NCI-H82 treated with DMSO at 0.1 percent for 48 hours (cell line): ENCODE measurements at regions not wholly inside any gene's neighbourhood (a gene's known extent, or its start where the extent isn't known, plus 50 kb on each side); places are given as distances from the start of the nearest gene placed in this dataset.

Experiments used
- DNase-seq: peaks from one replicate; lab custom pipeline; 2025; ENCODE audit not compliant: unreplicated experiment; lab: John Stamatoyannopoulos, UW

DNA sequence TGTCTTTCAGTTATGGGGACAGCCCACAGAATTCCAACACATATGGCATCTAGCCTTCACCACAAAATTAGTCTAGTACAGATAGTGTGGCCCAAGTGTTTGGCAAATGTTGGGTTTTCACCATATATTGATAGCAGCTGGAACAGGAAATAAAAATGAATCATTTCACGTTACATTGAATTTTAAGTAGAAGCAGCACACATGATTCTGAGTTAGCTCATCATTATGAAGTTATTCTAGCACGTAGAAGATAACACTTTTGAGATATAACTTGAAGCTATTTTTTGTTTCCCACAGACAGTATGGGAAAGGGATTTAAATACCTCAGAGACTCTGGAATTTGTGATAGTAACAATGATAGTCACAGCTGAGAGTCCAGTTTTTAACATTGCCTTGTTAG is 118.7 kb downstream of the FAT4 start:
- no peak for DNase-seq

DNA sequence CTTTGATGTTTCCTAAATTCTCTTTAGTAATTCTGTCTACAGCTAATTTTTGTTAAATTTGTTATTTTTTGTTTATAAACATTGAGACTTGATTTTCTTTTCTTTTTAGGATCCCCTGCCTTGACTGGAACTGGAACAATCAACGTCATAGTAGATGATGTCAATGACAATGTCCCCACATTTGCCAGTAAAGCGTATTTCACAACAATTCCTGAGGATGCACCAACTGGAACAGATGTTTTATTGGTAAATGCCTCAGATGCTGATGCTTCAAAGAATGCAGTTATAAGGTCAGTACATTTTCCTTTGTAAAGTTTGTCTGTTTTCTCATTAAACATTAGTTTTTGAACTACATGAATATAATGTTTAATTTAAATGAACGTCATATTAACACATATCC is 119.4 kb downstream of the FAT4 start:
- no peak for DNase-seq

DNA sequence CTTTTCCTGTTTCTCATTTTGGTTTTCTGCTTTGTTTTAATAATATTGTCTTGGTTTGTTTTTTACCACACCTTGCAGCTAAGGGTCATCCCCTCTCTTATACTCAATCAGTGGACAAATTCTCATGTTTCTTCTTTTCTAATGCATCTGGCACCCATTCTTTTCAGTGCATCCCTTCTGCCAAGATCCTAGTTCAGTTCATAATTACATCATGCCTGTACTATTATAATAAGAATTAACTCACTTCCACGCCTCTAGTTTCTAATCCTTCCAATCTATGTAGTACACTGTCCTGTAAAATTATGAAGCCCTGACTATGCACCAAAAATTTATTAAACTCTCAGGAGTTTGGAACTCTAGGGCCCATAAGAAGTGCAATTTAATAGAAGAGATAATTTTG is 126.1 kb downstream of the FAT4 start:
- no peak for DNase-seq

DNA sequence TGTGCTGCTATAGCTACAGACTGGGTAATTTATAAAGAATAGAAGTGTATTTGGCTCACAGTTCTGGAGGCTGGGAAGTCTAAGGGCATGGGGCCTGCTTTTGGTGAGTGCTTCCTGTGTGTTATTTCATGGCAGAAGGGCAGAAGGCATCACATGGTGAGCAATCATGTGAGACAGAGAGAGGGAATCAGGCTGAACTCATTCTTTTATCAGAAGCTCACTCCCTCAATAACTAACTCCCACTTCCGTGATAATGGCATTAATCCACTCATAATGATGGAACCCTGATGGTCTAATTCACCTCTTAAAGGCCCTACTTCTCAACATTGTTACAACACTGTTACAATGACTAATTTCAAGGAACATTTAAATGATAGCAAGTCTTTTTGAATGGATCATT is 129.4 kb downstream of the FAT4 start:
- no peak for DNase-seq

DNA sequence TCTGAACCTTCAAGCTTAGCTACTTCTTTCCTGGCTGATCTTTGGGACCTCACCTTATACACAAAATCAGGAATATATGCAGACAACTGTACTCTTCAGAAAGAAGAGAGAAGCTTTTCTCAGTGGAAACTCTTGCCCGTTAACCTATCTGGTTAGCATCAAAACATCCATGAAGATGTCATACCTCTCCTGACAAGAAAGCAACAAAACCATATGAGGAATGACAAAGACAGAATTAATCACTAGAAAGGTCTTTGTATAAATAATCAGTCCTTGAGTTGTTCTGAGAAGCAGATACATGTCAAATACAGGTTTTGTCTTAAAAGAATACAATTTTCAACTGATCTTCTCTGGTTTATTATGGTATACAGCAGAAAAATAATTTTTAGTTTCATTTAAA is 130.8 kb downstream of the FAT4 start:
- DNase-seq, result no peak

DNA sequence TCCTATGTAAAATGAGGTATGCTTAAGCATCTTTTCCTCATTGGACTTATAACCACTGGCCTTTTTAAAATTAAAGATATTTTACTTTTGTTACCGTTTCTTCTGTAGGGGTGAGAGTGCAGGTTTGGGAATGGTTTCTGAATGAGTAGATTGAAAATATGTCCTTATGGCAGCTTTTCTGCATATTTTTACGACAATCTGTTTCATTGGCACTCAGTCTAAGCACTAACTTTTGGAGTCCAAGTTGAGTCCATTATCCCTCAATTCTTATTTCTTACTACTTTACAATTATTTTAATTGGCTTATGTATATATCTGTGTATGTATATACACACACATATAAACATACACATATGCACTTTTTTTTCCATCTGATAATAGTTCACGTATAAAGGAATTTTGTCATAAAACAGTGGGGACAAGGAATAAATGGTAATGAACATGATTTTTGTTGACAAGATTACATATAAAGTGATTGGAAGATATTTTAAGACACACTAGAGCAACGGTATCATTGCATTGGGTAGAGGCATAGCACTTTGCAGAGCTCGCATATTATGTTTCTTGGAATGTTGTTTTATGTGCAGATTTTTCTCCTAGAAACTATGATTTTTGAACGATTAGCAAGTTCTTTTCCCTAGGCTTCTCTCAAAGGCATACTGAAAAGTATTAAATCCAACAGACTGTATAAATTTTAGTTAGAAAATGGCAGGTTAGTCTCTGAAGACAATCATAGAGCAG is 133.0 kb downstream of the FAT4 start:
- no peak for DNase-seq

DNA sequence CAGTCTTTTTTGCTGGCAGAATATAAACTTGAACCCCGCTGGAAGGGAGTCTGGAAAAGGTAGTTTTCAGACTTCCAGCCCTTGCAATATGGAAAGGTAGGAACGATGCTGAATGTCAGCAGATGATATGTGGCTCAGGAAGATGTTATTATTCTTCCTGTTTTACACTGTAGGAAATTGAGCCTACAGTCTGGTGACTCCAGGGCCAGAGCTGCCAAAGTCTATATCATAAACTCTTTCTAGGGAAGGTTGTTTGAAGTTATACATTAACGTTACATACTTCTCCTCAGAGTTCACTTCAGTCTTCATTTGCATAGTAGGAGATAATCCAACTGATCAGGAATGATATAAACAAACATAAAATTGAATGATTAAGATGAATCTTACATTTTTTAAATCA is 141.3 kb downstream of the FAT4 start:
- no peak for DNase-seq

DNA sequence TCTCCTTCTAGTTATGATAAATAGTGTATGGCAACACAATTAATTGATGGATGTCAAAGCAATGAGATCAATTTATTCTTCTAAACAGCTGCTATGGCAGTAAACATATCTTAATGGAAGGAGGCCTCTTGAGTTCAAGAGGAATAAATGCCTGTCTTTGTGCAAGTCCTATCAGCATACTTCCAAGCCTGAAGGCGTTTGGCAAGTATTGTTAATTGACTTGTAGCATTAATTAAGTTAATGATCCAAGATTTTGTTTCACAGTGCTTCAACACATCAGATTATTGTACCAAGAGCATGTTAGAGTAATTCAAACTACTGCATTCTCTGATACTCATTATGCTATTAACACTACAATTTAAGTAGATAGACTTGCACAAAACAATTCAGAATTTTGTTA is 144.8 kb downstream of the FAT4 start:
- DNase-seq, result no peak

DNA sequence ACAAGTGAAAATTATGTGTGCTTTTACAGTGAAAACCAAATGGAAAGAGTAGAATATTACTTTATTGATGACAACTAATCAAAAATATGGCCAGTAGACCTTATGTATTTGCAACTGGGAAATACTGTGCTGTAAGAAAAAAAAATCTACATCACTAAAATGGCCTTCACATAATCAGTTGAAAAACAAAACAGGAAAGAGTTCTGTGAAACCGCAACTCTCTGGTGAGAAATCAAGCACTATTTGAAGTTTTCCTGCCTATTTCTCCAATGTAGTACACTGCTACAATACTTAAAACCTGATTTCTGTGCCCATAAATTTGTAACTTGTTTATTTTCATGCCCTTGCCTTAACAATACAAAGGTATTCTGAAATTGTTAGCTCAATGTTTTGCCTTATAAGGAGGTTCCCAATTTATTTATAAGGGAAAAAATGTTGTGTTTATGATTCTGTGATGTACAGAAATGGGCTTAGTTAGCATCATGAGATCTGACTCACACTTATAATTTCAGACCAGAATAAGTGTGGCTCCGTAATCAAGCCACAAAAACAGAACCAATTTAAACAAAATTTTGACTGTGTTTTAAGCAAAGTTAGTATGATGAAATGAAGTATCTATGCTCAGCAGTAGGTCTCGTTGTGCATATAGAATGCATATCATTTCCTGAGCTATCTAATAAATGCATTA is 147.1 kb downstream of the FAT4 start:
- no peak for DNase-seq

DNA sequence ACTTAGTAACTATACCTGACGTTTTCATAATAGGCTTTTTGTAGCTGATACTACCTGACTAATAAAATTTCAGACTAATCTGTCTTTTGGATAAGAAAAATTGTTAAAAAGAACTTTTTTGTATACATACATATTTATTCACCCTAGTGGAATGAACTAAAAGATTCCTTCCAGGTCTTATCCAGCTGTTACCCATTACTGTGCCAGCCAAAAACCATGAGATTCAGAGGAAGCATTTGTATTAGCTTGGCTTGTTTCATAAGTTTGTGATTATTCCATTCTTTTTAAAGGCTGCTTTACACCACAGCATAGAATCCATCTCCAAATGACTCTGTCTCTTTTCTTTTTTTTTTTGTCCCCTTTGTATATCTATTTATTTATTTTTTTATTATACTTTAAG is 149.4 kb downstream of the FAT4 start:
- DNase-seq, result no peak

DNA sequence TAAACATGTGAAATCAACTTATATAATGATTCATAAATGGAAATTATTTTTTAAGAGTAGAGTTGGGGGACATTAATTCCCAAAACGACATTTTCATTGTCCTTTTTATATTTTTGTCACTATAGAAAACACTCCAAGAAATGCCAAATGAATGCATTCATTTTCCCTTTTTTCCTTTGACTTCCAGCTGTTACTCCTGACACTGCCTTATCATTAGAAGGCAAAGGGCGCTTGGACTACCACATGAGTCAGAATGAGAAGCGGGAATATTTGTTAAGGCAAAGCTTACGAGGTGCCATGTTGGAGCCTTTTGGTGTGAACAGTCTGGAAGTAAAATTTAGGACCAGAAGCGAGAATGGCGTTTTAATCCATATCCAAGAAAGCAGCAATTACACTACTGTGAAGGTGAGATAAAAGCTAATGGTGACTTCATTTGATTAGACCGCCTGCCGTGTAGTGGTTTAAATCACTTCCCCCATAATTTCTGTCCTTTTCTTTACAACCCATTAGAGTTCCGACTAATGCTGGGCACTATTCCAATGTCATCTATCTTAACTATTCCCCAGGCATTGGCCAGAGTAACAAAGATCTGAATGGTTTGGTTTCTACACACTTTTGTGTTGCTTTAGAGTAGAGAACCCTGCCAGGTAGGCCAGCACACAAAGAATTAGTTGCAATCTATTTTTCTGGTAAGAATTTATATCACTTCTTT is 166.7 kb downstream of the FAT4 start:
- DNase-seq, result no peak

DNA sequence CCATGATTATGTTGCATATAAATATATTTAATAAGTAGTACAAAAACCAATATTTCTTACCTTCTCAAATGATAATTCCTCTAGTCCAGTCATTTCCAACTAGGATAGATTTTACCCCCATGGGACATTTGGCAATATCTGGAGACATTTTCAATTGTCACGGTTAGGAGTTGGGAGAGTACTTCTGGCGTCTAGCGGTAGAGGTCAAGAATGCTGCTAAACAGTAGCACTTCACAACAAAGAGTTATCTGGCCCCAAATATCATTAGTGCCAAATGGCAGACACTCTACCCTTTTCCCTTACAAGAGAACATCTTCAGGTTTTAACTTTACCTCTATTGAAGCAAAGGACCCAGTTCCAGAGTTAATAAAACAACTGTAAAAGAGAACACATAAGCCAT is 168.1 kb downstream of the FAT4 start:
- DNase-seq, result no peak

DNA sequence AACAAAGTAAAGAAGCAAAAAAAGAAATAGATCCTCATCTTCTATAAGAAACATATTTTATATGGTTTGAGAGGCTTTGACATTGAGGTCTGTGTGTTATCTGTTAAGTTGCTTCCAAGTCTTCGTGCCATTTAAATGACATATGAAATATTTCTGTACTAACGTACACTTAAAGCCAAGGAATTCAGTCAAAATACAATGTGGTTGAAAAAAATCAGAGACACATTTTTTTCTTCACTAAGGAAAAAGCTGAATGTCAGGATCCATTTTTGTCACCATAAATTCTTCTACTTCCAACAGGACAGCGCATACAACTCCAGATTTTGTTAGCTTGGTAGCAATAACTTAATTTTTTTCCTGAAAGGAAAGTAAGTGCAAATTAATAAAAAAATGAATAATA is 168.5 kb downstream of the FAT4 start:
- DNase-seq, result no peak

DNA sequence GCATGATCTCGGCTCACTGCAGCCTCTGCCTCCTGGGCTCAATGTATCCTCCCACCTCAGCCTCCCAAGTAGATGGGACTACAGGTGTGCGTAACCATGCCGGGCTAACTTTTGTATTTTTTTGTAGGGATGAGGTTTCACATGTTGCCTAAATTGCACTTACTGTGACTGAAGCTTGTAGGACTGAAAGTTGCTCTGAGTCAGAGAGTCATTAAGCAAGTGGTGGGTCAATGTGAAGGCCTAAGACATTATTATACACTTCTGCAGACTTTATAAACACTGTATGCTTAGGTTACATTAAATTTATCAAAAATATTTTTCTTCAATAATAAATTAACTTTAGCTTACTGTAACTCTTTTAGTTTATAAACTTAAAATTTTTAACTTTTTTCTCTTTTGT is 170.2 kb downstream of the FAT4 start:
- DNase-seq, result no peak

DNA sequence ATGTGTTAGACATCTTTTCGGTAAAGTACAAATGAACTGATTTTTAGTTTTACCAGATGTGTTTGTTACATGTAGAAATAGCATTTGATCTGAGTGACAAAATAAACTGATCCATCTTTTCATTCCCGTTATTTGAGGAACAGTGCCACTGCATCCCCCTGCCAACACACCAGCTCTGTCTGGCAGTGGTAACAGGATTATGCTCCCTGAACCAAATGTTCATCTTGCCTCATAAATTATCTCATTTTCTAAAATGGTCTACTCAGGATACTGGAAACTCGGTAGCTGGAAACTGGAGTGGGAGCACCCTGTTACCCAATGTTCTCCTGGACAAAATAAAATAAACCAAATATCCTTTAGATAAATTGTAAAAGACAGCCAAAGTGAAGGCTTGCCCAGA is 171.6 kb downstream of the FAT4 start:
- DNase-seq, result peak; percentile 6

DNA sequence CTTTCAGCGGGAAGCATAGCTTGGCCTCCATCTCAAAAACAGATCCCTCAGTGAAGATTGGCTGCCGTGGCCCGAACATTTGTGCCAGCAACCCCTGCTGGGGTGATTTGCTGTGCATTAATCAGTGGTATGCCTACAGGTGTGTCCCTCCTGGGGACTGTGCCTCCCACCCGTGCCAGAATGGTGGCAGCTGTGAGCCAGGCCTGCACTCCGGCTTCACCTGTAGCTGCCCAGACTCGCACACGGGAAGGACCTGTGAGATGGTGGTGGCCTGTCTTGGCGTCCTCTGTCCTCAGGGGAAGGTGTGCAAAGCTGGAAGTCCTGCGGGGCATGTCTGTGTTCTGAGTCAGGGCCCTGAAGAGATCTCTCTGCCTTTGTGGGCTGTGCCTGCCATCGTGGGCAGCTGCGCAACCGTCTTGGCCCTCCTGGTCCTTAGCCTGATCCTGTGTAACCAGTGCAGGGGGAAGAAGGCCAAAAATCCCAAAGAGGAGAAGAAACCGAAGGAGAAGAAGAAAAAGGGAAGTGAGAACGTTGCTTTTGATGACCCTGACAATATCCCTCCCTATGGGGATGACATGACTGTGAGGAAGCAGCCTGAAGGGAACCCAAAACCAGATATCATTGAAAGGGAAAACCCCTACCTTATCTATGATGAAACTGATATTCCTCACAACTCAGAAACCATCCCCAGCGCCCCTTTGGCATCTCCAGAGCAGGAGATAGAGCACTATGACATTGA is 175.4 kb downstream of the FAT4 start:
- no peak for DNase-seq

DNA sequence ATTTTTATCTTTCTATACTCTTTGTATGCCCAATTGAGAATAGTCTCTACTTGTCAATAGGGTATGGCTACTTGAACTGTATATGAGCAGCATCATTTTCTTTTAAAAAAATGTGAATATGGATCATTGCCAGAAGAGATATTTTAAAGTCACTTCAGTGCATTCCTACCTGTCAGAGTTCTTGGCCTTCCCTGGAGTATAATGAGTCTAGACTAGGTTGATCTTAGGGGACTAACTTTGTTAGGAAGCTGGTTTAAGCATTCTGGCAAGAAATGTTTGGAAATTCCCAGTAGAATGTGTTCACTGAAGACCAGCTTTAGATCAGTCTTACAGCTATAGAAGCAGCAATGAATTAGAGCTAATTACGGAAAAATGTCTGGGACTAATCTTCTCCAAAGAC is 178.2 kb downstream of the FAT4 start:
- DNase-seq, result no peak

DNA sequence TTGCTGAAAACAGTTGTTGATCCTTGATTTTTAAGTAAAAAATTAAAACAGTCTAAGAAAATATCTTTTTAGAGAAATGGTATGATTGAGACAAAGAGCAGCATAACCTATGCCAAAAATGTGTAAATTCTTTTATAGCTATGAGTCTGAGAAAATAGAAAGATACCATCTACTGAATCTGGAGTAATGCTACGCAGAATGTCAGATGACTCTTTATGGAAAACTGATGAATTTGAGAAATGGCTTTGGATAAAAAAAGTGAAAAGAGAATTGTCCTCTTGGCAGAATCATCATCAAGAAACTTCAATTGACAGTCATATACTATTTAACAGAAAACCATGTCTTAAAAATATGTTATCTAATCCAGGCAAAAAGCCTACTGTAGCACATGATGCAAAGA is 183.1 kb downstream of the FAT4 start:
- DNase-seq, result no peak

DNA sequence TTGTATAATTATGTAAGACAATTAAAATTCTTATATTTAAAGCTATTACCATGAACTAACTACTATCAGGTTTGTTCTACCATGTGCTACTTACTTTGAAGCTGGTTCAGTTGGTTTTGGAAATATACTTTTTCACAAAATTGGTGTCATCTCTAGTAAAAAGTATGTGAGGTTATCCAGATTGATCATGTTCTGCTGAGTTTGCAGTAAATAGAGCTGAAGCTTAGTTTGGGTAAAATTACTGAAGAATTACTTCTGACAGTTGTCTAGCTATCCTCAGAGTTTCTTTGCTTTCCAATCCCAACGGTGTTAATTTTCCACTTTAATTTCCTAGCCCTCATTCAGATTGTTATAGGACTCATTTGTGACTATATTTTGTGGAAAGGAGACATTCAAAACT is 184.2 kb downstream of the FAT4 start:
- no peak for DNase-seq

DNA sequence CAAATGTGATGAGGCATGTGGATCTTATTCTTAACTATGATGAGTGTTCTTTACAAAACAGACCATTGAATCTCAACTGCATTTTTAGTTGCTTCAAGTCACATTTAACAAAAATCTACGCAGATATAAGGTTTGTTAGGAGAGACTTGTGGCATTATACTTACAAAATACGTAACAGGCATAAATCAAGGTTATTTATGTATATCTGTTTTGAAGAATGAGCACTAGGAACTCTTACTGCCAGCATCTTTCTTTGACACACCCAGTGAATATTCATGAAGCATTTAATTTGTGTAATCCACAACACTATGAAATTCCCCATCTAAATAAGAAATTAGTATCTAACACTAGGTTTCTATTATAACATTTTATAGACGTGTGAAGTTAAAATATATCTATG is 186.3 kb downstream of the FAT4 start:
- no peak for DNase-seq

DNA sequence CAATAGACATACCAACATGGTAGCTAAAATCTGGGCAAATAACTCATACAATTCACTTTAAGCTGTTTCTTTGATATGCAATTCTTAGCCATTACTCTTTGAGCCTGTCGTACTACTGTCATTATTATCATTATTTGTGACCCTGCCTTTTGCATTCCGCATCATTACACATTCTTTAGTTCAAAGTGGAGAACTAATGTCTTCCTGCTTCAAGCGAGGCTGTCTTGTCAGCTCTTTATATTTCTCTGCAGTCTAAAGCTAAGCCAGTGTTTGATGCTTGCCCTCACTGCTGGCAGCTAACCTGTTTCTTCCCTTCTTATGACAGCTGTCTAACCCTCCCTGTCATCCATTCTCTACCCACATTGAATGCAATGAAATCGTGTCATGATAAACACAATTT is 186.8 kb downstream of the FAT4 start:
- DNase-seq, result no peak

DNA sequence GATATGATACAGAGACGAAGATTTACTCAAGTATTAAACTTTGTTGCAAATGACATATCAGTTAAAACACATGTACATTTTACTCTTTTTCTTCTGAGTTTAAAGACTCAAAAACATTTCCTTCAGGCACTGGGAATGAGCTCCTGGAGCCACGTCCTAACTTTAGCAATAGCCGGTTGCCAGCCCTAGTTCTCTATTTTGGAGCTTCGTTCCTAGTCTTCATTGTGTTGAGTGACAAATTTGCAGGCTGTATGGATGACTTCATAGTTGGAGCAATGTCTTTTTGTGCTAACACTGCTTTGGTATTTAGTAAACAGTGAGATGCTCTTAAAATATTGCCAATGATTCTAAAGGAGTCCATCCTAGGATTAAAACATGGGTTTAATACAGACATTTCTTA is 190.9 kb downstream of the FAT4 start:
- DNase-seq, result no peak
